HG02938 (cell line): ENCODE measurements at regions not wholly inside any gene's neighbourhood (a gene's known extent, or its start where the extent isn't known, plus 50 kb on each side); places are given as distances from the start of the nearest gene placed in this dataset.
"Not testable (repeated sequence)": the region's sequence is repeated elsewhere in the genome, so short reads cannot be mapped to it uniquely, and the experiment has no call there.

Experiments used
- ATAC-seq: cut with Tn5 transposase; IDR thresholded peaks from one replicate; pipeline ENCODE4 v1.9.1; 2021; ENCODE audit warnings: mild to moderate bottlenecking, moderate library complexity; ENCODE audit not compliant: unreplicated experiment

DNA sequence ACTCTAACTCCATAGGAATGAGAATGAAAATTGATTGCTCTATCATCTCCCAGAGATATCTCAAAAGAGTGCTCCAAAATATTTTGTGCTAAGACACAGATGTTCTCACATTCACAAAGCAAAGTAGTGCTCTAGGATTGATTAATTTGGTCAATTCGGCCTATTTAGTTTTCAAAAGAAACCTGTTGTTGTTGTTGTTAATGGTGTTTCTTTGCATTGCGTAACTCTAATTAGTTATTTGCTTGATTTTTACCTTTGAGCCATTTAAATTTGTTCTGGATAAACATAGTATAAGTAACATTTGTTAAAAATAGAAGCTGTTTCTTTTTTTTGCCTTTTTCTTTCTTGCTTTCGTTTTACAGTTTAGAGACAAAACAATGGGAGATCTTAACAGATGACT, 382.5 kb downstream of the CAAP1 start:
- ATAC-seq: no peak

GRCh38 chr9:26508897-26509296, 383.7 kb downstream of the CAAP1 start:
- ATAC-seq: no peak

- no peak for ATAC-seq
Measured at GRCh38 chr9:26504057-26504456, 388.5 kb downstream of the CAAP1 start.

GRCh38 chr9:26502311-26502710, 390.3 kb downstream of the CAAP1 start:
- ATAC-seq: no peak

- no peak for ATAC-seq
Measured at GRCh38 chr9:26500471-26500870, 392.1 kb downstream of the CAAP1 start.

- not testable (repeated sequence) for ATAC-seq
Measured at GRCh38 chr9:26492608-26493521, 399.7 kb downstream of the CAAP1 start.

- not testable (repeated sequence) for ATAC-seq
Measured at GRCh38 chr9:26491922-26492607, 400.5 kb downstream of the CAAP1 start.

GRCh38 chr9:26483991-26484390, 408.6 kb downstream of the CAAP1 start:
- no peak for ATAC-seq

DNA sequence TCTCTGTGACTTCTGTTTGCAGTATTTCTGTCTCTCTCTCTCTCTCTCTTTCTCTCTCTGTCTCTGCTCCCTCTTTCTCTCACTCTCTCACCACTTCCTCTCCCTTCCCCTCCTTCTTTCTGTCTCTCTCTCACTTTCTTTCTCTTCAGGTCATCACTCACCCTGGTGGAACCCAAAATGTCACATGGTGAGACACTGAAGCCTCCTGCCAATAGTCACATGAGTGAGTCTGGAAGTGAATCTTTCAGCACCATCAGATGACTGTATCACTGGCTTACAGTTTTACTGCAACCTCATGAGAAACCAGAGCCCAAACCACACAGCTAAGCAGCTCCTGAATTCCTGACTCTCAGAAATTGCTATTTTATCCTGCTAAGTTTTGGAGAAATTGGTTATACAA, 414.6 kb downstream of the CAAP1 start:
- ATAC-seq: no peak

- no peak for ATAC-seq
Measured at GRCh38 chr9:26471261-26471660, 421.3 kb downstream of the CAAP1 start.

DNA sequence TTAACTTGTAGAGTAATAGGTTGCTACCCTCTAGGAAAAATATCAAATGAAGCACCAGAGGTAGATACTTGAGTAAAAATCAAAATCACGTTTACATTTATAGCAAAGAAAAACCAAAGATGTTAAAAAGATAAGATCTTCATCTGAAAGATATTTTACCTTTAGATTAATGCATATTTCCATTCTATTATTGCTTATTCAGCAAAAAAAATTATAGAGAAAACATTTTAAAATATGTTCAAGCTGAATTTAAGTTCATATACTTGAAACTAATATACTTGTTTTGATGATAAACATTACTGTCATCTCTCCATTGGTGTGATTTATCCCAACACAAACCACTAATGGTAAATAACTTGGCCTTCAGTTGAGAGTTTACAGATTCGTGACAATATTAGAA, 422.3 kb downstream of the CAAP1 start:
- ATAC-seq: no peak

GRCh38 chr9:26463837-26464236, 428.8 kb downstream of the CAAP1 start:
- ATAC-seq: no peak

- no peak for ATAC-seq
Measured at GRCh38 chr9:26462751-26463150, 429.9 kb downstream of the CAAP1 start.

- no peak for ATAC-seq
Measured at GRCh38 chr9:26462213-26462612, 430.4 kb downstream of the CAAP1 start.

DNA sequence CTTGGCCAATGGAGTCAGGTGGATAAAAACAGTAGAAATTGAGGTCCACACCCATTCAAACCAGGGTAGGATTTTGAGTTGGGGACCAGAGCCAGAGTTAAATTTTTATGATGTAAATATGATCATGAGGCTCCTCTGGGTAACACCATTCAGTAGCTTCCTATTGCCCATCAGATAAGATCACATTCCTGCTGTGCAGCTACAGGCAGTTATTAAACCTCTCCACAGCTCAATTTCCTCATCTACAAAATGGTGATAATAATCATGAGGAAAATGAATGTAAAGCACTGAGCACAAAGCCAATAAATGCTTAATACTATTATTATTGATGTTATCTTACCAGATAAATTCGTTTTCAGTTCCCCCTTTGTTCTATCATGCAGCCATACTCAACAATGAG, 432.0 kb downstream of the CAAP1 start:
- no peak for ATAC-seq

DNA sequence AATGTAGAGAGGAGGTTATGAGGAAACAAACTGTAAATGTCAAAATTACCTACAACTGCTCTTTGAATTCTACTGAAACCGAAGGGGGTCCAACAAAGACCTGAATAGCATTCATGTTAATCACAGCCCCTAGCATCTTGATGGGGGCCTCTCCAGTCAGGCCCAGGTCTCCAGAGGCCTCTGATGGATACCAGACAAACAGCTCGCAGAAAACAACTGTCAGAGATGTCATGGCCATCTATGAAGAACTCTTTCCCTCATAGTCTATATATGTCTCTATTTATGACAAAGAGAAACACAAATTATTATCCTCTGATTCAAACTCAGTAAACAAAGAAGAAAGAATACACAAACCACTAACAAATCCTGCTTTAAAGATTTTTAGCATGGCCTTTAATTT, 432.6 kb downstream of the CAAP1 start:
- ATAC-seq: no peak

- ATAC-seq: no peak
Measured at GRCh38 chr9:26458054-26458453, 434.5 kb downstream of the CAAP1 start.

DNA sequence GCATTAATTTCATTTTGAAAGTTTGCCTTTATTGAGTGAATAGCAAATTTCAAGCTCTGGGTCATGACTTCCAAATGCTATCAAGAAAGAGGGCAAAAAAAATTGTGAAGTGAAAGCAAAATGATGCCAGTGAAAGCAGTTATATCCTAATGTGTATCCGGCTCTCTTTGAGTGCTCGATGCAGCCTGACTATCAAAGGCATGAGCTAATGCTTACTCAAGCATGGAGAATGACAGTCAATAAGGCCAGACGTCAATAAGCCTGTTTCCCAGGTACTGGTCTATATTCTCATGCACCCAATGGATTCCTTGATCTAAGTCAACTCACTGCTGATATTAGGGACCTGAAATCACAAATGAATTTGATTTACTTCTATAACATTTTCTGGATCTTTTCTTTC, 435.5 kb downstream of the CAAP1 start:
- ATAC-seq: no peak

- ATAC-seq: no peak
Measured at GRCh38 chr9:26439061-26439624, 453.5 kb downstream of the CAAP1 start.

DNA sequence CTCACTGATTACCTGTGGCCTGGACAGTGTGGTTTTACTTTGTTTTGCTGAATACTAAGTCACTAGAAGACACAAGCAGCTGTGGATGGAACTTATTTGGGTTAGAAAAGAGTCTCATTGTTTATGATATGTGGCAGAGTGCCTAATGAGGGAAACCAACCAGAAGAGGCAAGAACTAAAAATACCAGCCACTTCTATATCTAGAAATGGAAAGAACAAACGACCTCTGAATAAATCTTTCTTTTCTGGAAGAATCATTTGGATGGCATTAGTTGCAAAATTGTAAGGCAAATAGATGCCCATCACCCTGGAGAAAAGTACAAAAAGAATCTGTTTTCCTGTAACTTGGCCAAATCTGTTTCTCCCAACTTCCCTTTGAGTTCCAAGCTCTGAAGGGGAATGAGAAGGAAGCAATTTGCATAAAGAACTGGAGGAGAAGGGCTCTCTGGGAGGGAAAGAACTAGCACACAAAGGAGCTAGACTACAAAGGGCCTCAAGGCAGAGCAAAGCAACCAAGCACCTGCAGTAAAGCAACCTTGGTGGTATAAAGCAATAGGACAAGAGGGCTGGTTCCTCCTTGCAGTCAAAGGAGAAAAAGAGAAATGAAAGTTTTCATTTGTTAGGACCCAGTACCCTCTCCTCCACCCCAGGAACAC, 455.4 kb downstream of the CAAP1 start:
- ATAC-seq: no peak

DNA sequence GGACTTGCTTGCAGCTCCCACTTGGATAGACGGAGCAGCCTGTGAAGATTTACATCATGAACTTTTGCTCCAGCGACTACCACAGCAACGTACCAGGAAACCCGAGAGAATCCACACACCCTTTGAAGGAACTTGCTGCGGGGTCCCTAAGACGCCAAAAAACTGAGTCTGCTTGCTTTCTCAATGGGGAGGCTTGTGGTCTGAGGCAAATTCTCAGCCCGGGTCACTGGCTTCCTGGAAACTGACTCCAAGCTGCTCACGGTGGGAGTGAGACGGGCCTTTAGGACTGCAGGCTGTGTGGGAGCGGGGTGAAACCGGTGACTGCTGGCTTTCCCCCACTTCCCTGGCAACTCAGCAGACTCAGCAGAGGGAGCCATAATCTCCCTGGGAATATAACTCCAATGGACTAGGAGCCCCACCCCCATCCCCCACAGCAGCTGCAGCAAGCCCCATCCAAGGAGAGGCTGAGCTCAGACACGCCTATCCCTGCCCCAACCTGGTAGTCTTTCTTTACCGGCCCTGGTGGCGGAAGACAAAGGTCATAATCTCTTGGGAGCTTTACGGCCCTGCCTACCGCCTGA, 466.0 kb downstream of the CAAP1 start:
- ATAC-seq: no peak
